ENCODE measurements at regions not wholly inside any gene's neighbourhood (a gene's known extent, or its start where the extent isn't known, plus 50 kb on each side); places are given as distances from the start of the nearest gene placed in this dataset.

DNA sequence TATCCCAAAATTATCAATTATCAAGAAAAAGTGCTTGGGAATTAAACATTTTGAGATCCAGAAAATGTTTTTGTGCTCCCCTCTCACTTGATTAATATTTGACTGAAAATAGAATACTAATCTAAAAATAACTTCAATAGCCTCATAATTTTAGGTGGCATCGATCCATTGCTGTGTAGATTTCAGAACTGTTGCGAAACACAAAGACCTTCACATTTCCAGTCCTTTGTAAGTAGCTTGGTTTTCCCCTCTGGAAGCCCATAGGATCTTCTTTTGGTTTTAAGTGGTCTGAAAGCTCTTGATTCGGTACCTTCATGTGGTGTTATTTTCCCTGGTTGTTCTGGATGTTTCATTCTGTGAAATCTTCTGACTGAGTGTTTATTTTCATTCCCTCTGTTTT lies 176.5 kb downstream of the NUFIP1 start:
- no peaks in the 10 kb centered on the region for H3K79me2 ChIP-seq (ENCODE audit: control insufficient read depth, insufficient read depth, low read length)
- no peaks in the 10 kb centered on the region for H4K20me1 ChIP-seq (replicated peaks; ENCODE audit: control insufficient read depth, extremely low read depth, insufficient read depth, low read length)
- DNase-seq (ENCODE audit: low read depth, low spot score) (no peak), FAIRE-seq (no peak)
- no peak overlapping the region for H3K4me2 ChIP-seq (ENCODE audit: insufficient read depth, low read length)
- no peaks in the 10 kb centered on the region for H3K9me1 ChIP-seq (replicated peaks; ENCODE audit: control insufficient read depth, extremely low read depth, insufficient read depth, low read length)
- TF ChIP-seq POLR2AphosphoS5 (IDR thresholded peaks at IDR 0.05; ENCODE audit: insufficient read depth, low read depth, low read length) (no peak), FOS (IDR thresholded peaks at IDR 0.05; ENCODE audit: borderline replicate concordance, insufficient read depth, low read length) (no peak), GATA2 (IDR thresholded peaks at IDR 0.05; ENCODE audit: insufficient read depth, insufficient read length, low read depth, low read length) (no peak), JUN (IDR thresholded peaks at IDR 0.05; ENCODE audit: borderline replicate concordance, insufficient read depth, insufficient read length, low read depth) (no peak), EZH2 (IDR thresholded peaks at IDR 0.05; ENCODE audit: borderline replicate concordance, low read depth, low read length, severe bottlenecking) (no peak), MAX (IDR thresholded peaks at IDR 0.05; ENCODE audit: insufficient read depth, insufficient read length) (no peak)
- ChIA-PET CTCF (interaction anchor here (1.0 kb wide), 1 partner anchor 15 kb away, joined by 3 read pairs; no protein-coding TSS in a partner anchor), POLR2A (no interaction called here)
- H3K4me3 ChIP-seq (replicated peaks in 1 of 3; ENCODE audit: insufficient read depth in 1 of 3, low read depth in 1 of 3, low read length in 3 of 3): no peak overlapping the region
- H3K9me3 ChIP-seq (replicated peaks; ENCODE audit: control insufficient read depth, insufficient read depth, low read length): no peaks in the 10 kb centered on the region
- intact Hi-C loops (cut with micrococcal nuclease) (no loop called here), dilution Hi-C loops (cut with MboI; ENCODE audit: extremely low pct_ligation_motif_present, low sequenced_read_pairs) (no loop called here)
- peaks cover 15% of the 10 kb centered on the region for H3K4me1 ChIP-seq (ENCODE audit: control insufficient read depth, extremely low read depth, insufficient read depth, low read length)
- H3K36me3 ChIP-seq (ENCODE audit: control insufficient read depth in 2 of 2, extremely low read depth in 1 of 2, insufficient read depth in 2 of 2, low read length in 2 of 2): no peaks in the 10 kb centered on the region
- H3K27ac ChIP-seq (ENCODE audit: insufficient read depth, low read depth, low read length): no peak overlapping the region
- no peak overlapping the region for H3K9ac ChIP-seq (replicated peaks; ENCODE audit: extremely low read depth, insufficient read depth, low read length)
- no TSS peak for BruUV-seq (replicated peaks)
- H3K27me3 ChIP-seq (ENCODE audit: control insufficient read depth in 2 of 2, insufficient read depth in 2 of 2, low read length in 2 of 2): no peaks in the 10 kb centered on the region
- H2AFZ ChIP-seq (ENCODE audit: low read depth, low read length): no peak overlapping the region

DNA sequence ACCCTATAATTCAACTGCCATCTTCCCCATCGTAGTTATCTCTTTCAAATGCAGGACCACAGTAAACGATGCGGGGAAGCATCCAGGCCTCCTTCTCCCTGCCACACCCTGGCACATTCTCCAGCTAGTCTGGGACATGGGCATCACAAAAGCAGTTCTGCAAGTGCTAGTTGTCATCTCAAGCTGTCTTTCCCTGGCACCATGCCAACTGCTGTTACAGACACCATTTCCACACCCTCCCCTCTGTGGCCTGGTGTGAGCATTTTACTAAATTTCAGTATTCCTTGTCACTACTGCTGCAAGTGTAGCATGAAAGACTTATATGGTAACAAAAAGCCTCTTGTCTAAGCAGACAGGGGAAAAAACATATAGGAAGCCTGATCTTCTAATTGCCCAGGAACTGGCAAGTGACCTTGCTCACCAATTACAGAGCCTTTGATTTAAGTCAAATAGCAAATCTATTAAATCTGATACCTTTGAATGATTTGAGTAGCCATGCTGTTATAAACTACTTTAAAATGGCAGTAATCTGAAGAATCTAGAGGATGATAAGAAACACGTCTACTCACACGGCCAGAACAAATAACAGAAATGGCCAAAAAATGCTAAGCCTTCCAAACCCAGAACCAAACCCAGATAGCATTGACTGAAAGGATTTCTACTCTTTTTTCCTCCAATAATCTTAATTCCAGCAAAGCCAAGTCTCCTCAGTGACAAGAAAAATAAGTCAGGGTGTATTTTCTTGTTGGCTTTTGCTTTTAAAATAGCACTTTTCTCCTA lies 179.0 kb downstream of the NUFIP1 start:
- no TSS peak for BruUV-seq (replicated peaks)
- Histone ChIP-seq H3K4me1 (ENCODE audit: control insufficient read depth, extremely low read depth, insufficient read depth, low read length) (peaks cover 6% of the 10 kb centered on the region), H3K4me2 (ENCODE audit: insufficient read depth, low read length) (no peak overlapping the region), H3K4me3 (replicated peaks in 1 of 3; ENCODE audit: insufficient read depth in 1 of 3, low read depth in 1 of 3, low read length in 3 of 3) (no peak overlapping the region), H3K9ac (replicated peaks; ENCODE audit: extremely low read depth, insufficient read depth, low read length) (no peak overlapping the region), H3K9me3 (replicated peaks; ENCODE audit: control insufficient read depth, insufficient read depth, low read length) (no peaks in the 10 kb centered on the region), H2AFZ (ENCODE audit: low read depth, low read length) (no peak overlapping the region), H3K9me1 (replicated peaks; ENCODE audit: control insufficient read depth, extremely low read depth, insufficient read depth, low read length) (no peaks in the 10 kb centered on the region), H3K36me3 (ENCODE audit: control insufficient read depth in 2 of 2, extremely low read depth in 1 of 2, insufficient read depth in 2 of 2, low read length in 2 of 2) (no peaks in the 10 kb centered on the region), H3K79me2 (ENCODE audit: control insufficient read depth, insufficient read depth, low read length) (no peaks in the 10 kb centered on the region), H4K20me1 (replicated peaks; ENCODE audit: control insufficient read depth, extremely low read depth, insufficient read depth, low read length) (no peaks in the 10 kb centered on the region), H3K27me3 (ENCODE audit: control insufficient read depth in 2 of 2, insufficient read depth in 2 of 2, low read length in 2 of 2) (no peaks in the 10 kb centered on the region), H3K27ac (ENCODE audit: insufficient read depth, low read depth, low read length) (no peak overlapping the region)
- no peak for FAIRE-seq
- DNase-seq (ENCODE audit: low read depth, low spot score): no peak
- CTCF ChIA-PET: interaction anchor here (1.2 kb wide), 1 partner anchor 23 kb away, joined by 3 read pairs; no protein-coding TSS in a partner anchor
- intact Hi-C loops (cut with micrococcal nuclease): no loop called here
- dilution Hi-C loops (cut with MboI; ENCODE audit: extremely low pct_ligation_motif_present, low sequenced_read_pairs): no loop called here
- TF ChIP-seq POLR2A (IDR thresholded peaks at IDR 0.05; ENCODE audit: low read depth, low read length) (no peak), EZH2 (IDR thresholded peaks at IDR 0.05; ENCODE audit: borderline replicate concordance, low read depth, low read length, severe bottlenecking) (no peak), FOS (IDR thresholded peaks at IDR 0.05; ENCODE audit: borderline replicate concordance, insufficient read depth, low read length) (no peak), GATA2 (IDR thresholded peaks at IDR 0.05; ENCODE audit: insufficient read depth, insufficient read length, low read depth, low read length) (no peak), CTCF (IDR thresholded peaks at IDR 0.05; ENCODE audit: extremely low read depth in 1 of 2, insufficient read depth in 1 of 2, low read depth in 1 of 2, low read length in 2 of 2) (no peak), MAX (IDR thresholded peaks at IDR 0.05; ENCODE audit: insufficient read depth, insufficient read length) (no peak), MYC (IDR thresholded peaks at IDR 0.05; ENCODE audit: low read depth, low read length) (no peak), POLR2AphosphoS5 (IDR thresholded peaks at IDR 0.05; ENCODE audit: insufficient read depth, low read depth, low read length) (no peak), JUN (IDR thresholded peaks at IDR 0.05; ENCODE audit: borderline replicate concordance, insufficient read depth, insufficient read length, low read depth) (no peak)
- POLR2A ChIA-PET: no interaction called here
